ENCODE measurements at regions not wholly inside any gene's neighbourhood (a gene's known extent, or its start where the extent isn't known, plus 50 kb on each side); places are given as distances from the start of the nearest gene placed in this dataset.

DNA sequence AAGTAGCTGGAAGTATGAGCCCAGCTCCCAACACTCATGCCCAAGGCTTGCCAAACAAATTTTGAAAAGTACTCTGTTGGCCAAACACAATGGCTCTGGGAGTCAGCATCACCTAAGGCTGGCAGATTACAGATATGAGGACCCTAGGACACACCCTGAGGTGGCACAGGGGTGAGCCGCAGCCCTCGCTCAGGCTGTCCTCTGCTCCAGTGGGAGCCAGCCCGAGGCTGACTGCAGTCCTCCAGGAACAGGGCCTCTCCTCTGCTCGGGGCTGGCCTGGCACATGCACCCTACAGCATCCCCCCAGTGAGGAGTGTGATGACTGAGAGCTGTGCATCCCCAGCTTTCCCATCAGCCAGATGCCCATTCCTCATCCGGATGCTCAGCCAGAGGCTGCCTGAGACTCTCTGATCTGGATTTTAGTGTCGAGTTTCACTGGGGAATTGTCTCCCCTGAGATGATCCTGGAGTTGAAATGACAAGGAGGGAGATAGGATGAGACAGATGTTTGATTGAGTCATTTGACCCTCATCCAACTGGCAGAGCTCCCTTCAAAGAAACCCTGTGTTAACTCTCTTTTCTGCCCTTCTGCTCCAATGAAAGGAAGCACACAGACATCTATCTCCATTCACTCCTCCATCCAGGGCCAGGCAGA is 269.3 kb upstream of the NCKAP5 start:
- DNase-seq (ENCODE audit: extremely low read depth, low read depth) = no peak
- no peak overlapping the region for H3K4me3 ChIP-seq (replicated peaks; ENCODE audit: low read depth, low read length)
- TF ChIP-seq, protein P1, sequence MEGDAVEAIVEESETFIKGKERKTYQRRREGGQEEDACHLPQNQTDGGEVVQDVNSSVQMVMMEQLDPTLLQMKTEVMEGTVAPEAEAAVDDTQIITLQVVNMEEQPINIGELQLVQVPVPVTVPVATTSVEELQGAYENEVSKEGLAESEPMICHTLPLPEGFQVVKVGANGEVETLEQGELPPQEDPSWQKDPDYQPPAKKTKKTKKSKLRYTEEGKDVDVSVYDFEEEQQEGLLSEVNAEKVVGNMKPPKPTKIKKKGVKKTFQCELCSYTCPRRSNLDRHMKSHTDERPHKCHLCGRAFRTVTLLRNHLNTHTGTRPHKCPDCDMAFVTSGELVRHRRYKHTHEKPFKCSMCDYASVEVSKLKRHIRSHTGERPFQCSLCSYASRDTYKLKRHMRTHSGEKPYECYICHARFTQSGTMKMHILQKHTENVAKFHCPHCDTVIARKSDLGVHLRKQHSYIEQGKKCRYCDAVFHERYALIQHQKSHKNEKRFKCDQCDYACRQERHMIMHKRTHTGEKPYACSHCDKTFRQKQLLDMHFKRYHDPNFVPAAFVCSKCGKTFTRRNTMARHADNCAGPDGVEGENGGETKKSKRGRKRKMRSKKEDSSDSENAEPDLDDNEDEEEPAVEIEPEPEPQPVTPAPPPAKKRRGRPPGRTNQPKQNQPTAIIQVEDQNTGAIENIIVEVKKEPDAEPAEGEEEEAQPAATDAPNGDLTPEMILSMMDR (IDR thresholded peaks at IDR 0.05; ENCODE audit: low read depth, low read length, missing control alignments) = no peak

DNA sequence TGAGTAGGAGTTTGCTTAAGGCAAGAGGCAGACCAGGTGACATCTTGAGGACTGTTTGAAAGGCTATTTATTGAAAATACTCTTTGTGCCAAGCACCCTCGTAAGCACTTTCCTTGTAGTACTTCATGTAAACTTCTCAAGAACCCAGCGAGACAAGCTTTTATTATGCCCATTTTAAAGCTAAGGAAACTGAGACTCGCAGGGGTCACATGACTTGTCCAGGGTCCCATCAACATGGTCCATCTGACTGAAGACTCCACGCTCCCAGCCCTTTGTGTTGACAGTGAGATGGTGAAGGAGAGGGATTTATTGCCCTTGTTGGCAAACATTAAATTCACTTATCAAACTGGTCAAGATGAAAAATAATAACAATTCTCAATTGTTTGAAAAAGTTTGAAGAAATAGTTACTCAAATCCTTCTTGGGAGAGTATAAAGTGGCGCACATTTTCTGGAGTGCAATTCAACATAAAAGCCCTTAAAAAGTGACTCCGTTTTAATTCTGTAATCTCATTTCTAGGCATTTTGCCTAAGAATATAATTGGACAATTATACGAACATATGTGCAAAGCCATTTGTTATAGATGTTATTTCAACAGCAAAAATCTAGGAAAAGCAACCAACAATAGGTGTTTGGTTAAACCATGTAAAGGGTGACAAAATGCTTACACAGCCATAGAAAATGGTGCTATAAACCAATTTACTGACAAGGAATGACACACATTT is 270.5 kb upstream of the NCKAP5 start:
- TF ChIP-seq, protein P1 (IDR thresholded peaks at IDR 0.05; ENCODE audit: low read depth, low read length, missing control alignments) = no peak
- DNase-seq (ENCODE audit: extremely low read depth, low read depth) = no peak
- no peak overlapping the region for H3K4me3 ChIP-seq (replicated peaks; ENCODE audit: low read depth, low read length)

DNA sequence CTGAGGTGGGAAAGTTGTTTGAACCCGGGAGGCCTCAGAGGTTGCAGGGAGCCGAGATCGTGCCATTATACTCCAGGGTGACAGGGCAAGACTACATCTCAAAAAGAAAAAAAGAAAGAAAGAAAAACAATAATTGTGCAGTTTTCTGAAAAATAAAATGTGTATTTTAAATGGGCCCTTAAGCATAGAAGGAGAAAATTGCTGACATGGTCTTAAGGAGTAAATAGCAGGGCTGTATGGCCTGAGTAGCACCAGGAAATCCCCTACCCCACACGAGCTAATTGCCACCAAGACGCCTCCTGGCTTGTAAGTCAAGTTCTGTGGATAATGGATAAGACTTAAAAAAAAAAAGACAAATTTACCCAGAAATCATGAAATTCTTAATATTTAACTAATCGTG is 271.4 kb upstream of the NCKAP5 start:
- no peak overlapping the region for H3K4me3 ChIP-seq (replicated peaks; ENCODE audit: low read depth, low read length)
- DNase-seq (ENCODE audit: extremely low read depth, low read depth) = no peak
- TF ChIP-seq, protein P1 (IDR thresholded peaks at IDR 0.05; ENCODE audit: low read depth, low read length, missing control alignments) = no peak

DNA sequence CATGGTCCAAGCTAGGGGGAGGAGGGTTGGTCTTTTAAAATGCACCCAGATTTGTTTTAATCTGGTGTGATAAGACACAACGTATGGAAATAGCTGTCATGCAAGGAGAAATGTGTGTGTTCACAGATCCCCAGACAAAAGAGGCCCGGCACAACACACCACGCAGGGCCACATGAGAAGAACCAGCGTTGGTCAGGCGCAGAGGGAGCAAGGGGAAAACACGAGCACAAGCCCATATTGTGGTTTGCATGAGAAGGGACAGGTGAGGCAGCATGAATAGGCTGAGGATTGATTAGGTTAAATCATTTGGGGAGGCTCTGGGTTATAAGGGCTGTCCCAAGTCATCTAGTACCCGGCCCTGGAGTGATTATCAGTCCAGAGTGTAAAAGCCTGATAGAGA is 272.5 kb upstream of the NCKAP5 start:
- no peak overlapping the region for H3K4me3 ChIP-seq (replicated peaks; ENCODE audit: low read depth, low read length)
- no peak for DNase-seq (ENCODE audit: extremely low read depth, low read depth)
- TF ChIP-seq, protein P1 (IDR thresholded peaks at IDR 0.05; ENCODE audit: low read depth, low read length, missing control alignments) = no peak

DNA sequence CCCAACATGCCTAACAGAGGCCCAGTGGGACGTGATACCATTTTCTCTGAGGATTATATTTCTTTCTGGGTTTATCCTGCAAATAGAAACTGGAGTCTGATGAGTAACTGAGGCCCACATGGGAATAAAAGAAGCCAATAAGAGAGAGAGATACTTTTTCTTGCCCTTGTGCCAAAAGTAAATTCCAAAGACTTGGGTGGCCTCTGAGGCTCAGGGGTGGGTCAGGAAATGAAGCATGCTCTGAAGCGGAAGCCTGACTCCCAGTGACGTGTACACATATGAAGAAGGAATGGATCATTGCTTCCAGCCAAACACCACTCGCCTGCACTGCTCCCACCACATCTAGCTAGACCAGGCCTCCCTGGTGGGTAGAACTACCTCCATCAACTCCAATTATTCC is 273.6 kb upstream of the NCKAP5 start:
- TF ChIP-seq, protein P1 (IDR thresholded peaks at IDR 0.05; ENCODE audit: low read depth, low read length, missing control alignments) = no peak
- H3K4me3 ChIP-seq (replicated peaks; ENCODE audit: low read depth, low read length) = no peak overlapping the region
- peak; percentile 37 for DNase-seq (ENCODE audit: extremely low read depth, low read depth)

DNA sequence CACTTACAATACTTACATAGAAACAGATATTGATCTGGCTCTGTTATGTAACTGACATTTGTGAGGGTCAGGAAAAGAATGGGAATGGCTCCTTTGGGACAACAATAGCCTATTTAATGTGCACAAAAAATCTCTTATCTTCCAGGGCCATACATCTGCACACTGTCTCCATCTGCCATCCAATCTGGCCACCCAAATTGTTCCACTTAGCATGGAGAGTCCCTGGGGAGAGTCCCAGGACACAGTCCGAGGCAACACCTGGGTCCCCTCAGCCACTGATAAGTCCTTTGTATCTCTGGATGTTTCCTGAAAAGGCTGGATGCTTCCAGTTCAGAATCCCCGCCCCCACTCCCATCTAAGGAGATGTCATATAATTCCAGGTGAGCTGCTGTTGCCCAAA is 274.2 kb upstream of the NCKAP5 start:
- no peak overlapping the region for H3K4me3 ChIP-seq (replicated peaks; ENCODE audit: low read depth, low read length)
- TF ChIP-seq, protein P1 (IDR thresholded peaks at IDR 0.05; ENCODE audit: low read depth, low read length, missing control alignments) = no peak
- no peak for DNase-seq (ENCODE audit: extremely low read depth, low read depth)

Measured in HFF-Myc (cell line).